ENCODE measurements at regions not wholly inside any gene's neighbourhood (a gene's known extent, or its start where the extent isn't known, plus 50 kb on each side); places are given as distances from the start of the nearest gene placed in this dataset.

DNA sequence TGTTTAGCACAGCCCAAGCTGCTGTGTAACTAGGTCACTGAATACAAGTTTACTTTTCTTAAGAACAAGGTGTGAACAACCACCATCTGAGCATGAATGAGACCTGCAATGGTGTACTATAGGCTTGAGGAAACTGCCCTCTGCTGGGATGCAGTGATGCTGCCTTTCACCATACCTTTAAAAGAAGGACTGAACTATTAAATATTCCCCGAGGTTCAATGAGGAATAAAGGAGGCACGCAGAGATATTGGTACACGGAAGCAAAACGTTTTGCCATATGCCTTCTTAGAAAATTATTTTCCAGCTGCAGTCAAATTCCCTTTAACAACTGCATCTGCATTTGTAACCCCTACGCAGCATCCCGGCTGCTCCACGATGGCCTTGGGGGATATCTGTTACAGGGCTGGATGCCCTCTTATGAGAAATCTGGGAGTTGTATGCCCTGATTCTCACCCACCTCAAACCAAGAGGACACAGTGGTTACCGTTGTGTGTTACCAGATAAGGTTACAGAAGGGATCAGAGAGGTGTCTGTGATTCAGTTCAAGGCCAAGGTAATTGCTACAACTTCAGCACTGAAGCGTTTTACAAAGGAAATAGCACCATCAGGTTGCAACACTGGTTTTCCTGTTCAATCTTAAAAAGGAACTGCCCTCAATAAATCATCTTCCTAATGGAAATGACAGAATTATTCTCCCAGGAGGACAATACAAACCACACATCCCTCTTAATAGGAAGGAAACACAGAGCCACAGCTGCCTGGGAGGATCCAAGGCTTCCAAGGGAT is 470.5 kb downstream of the LTN1 start:
- Mint-ChIP-seq H3K27ac (no peak overlapping the region), H3K36me3 (no peaks in the 10 kb centered on the region), H3K4me1 (no peaks in the 10 kb centered on the region), H3K27me3 (no peaks in the 10 kb centered on the region), H3K4me3 (no peak overlapping the region), H3K9me3 (no peaks in the 10 kb centered on the region)

DNA sequence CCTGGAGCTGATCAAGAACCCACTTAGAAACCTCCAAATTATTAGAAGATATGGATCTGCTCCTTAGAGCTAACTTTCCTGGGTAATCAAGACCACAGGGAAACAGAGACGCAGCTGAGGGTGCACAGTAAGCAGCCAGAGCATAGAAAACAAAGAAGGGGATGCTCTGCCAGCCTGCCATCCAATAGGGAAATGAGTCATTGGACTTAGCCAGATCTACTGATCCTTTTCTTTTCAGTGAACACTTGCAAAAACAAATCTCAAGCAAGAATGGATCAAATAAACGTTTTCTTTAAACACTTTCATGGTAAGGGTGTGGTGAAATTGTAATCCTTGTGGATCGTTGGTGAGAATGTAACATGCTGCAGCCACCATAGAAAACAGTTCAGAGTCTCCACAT is 474.0 kb downstream of the LTN1 start:
- Mint-ChIP-seq H3K4me3 (no peak overlapping the region), H3K36me3 (no peaks in the 10 kb centered on the region), H3K9me3 (no peaks in the 10 kb centered on the region)

DNA sequence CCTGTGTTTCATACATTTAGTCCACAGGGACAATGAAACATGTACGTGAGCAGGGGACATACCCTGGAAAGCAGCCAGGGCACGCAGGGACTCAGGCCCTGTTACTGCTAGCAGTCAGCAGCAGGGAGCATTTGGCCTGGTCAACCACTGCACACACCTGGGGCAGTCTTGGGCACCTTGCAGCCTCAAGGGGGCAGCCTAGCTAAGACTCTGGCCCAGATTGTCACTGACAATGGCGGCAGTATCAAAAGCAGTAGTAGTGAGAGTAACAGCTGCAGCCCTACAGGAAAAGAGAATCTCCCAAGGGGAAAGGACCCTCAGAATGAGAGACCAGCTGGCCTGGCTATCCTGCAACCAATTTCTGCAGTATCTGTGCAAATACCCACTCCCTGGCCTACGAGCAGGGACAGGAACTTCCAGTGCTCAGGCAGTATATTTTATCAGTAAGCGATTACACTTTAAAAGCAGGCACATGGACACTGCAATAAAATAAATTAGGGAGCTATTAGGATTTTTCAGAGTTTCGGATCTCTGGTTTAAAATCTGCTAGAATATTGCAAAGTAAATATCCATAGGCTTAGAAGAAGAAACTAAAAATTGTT is 475.6 kb downstream of the LTN1 start:
- Mint-ChIP-seq H3K27ac (no peak overlapping the region), H3K36me3 (no peaks in the 10 kb centered on the region), H3K9me3 (no peaks in the 10 kb centered on the region), H3K4me1 (no peaks in the 10 kb centered on the region), H3K4me3 (no peak overlapping the region), H3K27me3 (no peaks in the 10 kb centered on the region)

More for the DNA sequence above, 474.0 kb downstream of the LTN1 start:
- Mint-ChIP-seq H3K27me3 (no peaks in the 10 kb centered on the region), H3K27ac (no peak overlapping the region), H3K4me1 (no peaks in the 10 kb centered on the region)

DNA sequence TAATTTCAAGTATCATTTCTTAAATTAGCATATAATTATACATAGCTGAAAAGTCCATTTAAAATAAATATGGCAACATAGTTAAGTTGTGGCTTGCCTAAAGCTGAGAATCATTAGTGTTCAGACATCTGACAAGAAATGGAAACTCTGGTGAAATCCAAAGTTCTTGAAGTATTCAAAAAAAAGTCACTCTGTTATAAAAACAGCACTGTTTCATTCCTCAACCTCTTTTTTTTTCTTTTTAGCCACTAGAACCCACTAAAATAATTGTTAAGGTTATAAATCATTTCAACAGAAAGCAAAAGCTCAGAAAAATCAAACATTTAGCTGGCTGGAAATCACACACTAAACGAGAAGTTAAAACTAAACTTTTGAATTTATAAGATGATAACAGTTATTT is 476.7 kb downstream of the LTN1 start:
- Mint-ChIP-seq H3K4me3 (no peak overlapping the region), H3K4me1 (no peaks in the 10 kb centered on the region), H3K9me3 (no peaks in the 10 kb centered on the region), H3K36me3 (no peaks in the 10 kb centered on the region), H3K27me3 (no peaks in the 10 kb centered on the region), H3K27ac (no peak overlapping the region)

DNA sequence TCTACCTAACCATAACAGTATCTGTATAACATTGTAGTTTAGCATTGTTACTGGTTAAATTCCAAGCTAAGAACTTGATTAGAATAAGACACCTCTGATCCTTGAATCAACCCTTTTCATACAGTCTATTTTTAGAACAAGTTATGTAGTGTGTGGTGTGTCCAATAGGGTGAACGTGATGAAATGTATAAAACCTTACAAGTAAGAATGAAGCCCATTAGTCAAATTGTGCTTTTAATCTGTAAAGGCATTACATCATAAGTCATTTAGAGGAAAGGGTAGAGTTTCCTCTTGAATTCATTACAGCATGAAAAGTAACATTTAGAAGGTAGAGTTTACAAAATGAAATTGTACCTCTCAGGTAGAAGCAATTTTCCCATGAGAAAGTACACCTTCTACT is 479.2 kb downstream of the LTN1 start:
- Mint-ChIP-seq H3K4me1 (no peaks in the 10 kb centered on the region), H3K27ac (no peak overlapping the region), H3K36me3 (no peaks in the 10 kb centered on the region), H3K9me3 (no peaks in the 10 kb centered on the region), H3K27me3 (peaks cover 1% of the 10 kb centered on the region), H3K4me3 (no peak overlapping the region)

DNA sequence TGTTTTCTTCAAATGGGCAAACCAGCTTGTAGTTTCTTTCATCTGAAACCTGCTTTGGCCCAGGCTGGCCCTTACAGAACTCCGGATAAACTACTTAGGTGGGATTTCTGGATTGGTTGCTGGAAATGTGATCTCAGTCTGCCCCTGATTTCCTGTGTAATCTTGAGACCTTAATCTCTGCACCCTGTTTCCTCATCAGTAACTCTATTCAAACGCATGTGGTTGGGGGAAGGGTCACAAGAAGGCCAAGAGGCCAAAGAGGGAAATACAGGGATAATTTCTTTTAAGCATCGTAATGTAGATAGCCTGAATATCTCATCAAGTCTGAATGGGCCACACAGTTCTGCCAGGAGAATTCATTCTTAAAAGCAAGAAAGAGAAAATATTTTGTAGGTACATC is 483.6 kb downstream of the LTN1 start:
- Mint-ChIP-seq H3K9me3 (peaks cover 9% of the 10 kb centered on the region), H3K27me3 (peaks cover 1% of the 10 kb centered on the region), H3K4me3 (no peak overlapping the region), H3K27ac (no peak overlapping the region), H3K4me1 (no peaks in the 10 kb centered on the region), H3K36me3 (no peaks in the 10 kb centered on the region)

DNA sequence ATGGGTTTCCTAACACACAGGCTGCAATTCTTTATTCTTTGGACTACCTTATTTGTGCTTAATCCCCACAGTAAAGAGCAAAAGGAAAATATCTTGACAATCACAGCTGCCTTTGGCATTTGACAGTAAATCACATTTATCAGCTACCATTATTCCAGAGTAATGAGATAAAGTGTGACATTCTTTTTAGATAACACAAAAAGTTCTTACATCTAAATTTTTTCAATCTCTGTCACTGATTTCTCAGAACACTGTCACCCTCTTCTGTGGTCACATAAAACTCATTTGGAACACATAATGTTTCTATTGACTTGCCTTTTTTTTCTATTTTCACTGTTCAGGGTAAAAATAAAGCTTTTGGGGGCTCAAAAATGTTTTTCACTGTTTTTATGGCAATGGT is 484.6 kb downstream of the LTN1 start:
- H3K36me3 Mint-ChIP-seq, result no peaks in the 10 kb centered on the region
- H3K9me3 Mint-ChIP-seq, result peaks cover 9% of the 10 kb centered on the region
- peaks cover 1% of the 10 kb centered on the region for H3K27me3 Mint-ChIP-seq
- H3K4me3 Mint-ChIP-seq, result no peak overlapping the region
- no peaks in the 10 kb centered on the region for H3K4me1 Mint-ChIP-seq
- H3K27ac Mint-ChIP-seq, result no peak overlapping the region

DNA sequence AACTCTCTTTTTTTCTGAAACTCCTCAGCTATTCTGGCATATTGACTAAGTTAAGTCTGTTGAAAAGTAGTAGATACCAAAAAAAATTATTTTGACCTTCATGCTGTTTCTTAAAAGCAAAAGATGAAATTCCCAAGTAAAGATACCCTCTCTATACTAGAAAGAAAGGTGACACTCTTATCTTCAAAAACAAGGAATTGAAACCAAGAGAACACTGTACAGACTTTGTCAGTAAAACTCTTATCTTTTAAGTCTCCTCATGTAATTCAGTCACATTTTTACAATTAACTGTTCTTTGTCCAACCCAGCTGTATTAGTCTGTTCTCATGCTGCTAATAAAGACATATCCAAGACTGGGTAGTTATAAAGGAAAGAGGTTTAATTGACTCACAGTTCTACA is 496.2 kb downstream of the LTN1 start:
- Mint-ChIP-seq H3K27me3 (peaks cover 6% of the 10 kb centered on the region), H3K9me3 (peaks cover 5% of the 10 kb centered on the region), H3K4me3 (no peak overlapping the region), H3K27ac (no peak overlapping the region), H3K36me3 (peaks cover 3% of the 10 kb centered on the region), H3K4me1 (no peaks in the 10 kb centered on the region)

DNA sequence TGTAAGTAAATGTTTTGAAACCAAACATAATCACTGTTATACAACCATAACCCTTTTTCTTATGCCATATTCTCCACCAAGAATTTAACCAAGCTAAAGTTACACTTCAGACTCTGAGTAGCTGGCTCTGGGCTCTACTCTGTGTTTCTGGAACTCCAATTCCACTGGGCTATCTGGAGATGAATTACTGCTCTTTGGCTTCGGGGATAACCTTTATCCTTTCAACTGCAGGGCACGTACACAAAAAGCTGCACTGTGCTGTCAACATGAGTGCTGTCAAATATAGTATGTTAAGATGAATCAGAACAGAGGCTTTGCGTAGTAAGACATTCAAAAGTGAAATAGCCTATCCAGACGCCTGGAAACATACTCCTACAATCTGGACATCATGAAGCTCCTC is 500.6 kb downstream of the LTN1 start:
- Mint-ChIP-seq H3K4me1 (no peaks in the 10 kb centered on the region), H3K36me3 (no peaks in the 10 kb centered on the region), H3K4me3 (no peak overlapping the region), H3K27ac (no peak overlapping the region), H3K9me3 (no peaks in the 10 kb centered on the region), H3K27me3 (no peaks in the 10 kb centered on the region)

DNA sequence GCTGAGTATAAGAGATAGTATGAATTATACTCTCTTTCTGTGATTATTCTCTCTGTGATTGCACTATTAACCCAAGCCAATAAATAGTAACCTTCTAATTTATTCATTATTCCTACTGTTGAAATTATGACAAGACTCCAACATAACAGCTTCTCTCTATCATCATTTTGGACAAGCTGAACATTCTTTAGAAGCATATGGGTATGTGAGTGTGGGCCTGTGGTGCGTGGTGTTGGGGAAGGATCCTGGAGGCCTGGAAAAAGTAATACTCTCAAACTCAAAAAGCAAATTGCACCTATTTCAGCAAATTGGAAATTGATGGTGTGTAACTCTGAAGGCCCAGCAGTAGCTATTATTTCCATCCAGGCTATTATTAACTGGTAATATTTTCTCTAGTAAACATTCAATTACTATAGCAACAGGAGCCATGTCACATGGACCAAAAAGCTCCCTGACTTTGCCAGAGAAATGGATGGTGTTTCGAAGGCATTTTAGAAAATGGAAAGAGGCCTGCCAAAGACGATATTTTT is 502.8 kb downstream of the LTN1 start:
- H3K27me3 Mint-ChIP-seq, result no peaks in the 10 kb centered on the region

DNA sequence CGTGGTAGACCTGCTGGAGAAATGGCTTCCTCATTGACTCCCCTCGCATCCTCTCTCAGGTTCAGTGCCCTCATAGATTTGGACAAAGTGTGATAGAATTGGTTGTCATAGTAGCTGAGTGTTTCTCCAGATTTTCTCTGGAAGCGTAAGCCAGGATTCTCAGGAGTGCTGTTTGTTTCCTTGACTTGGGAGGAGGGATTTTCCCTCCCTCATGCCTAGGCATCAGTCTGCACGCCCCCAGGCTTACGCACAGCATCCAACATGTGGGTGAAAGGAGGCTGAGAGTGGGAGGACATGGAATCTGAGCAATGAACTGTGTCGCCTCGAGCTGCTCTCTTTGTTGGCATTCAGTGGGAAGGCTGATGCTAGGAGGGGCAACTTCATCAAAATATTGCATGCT is 503.5 kb downstream of the LTN1 start:
- Mint-ChIP-seq H3K4me3 (no peak overlapping the region), H3K36me3 (no peaks in the 10 kb centered on the region), H3K27me3 (no peaks in the 10 kb centered on the region), H3K4me1 (no peaks in the 10 kb centered on the region), H3K27ac (no peak overlapping the region), H3K9me3 (no peaks in the 10 kb centered on the region)

More for the DNA sequence above, 502.8 kb downstream of the LTN1 start:
- no peak overlapping the region for H3K27ac Mint-ChIP-seq
- no peaks in the 10 kb centered on the region for H3K9me3 Mint-ChIP-seq
- H3K36me3 Mint-ChIP-seq, result no peaks in the 10 kb centered on the region
- no peak overlapping the region for H3K4me3 Mint-ChIP-seq
- H3K4me1 Mint-ChIP-seq, result no peaks in the 10 kb centered on the region

DNA sequence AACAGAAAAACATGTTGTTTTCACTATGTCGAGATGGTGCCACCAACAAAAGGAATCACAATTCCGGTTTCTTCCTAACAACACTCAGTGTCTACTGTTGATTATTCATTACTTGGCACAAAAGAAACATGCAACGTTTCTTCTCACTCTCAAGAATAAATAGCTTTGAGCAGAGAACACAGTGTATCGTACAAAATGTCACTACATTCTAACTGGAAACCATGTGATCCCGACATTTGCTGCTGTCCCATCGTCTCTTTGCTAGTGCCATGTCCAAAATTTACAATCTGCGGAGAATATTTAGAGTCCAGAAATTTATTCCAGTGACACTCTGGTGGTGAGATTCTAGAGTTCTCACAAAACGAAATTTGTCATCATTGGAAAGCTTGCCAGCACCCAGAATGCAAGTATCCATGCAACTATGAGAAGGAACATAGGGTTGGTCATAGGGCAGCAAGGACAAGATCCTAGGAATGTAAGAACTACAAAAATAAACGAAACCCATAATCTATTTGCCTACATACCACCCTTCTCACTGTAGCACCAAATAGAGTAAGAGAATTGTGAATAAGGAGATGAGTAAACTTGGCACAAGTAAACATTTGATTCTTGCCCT is 505.1 kb downstream of the LTN1 start:
- H3K36me3 Mint-ChIP-seq, result no peaks in the 10 kb centered on the region
- H3K27ac Mint-ChIP-seq, result no peak overlapping the region
- no peak overlapping the region for H3K4me3 Mint-ChIP-seq
- no peaks in the 10 kb centered on the region for H3K4me1 Mint-ChIP-seq
- H3K9me3 Mint-ChIP-seq, result no peaks in the 10 kb centered on the region
- no peaks in the 10 kb centered on the region for H3K27me3 Mint-ChIP-seq

DNA sequence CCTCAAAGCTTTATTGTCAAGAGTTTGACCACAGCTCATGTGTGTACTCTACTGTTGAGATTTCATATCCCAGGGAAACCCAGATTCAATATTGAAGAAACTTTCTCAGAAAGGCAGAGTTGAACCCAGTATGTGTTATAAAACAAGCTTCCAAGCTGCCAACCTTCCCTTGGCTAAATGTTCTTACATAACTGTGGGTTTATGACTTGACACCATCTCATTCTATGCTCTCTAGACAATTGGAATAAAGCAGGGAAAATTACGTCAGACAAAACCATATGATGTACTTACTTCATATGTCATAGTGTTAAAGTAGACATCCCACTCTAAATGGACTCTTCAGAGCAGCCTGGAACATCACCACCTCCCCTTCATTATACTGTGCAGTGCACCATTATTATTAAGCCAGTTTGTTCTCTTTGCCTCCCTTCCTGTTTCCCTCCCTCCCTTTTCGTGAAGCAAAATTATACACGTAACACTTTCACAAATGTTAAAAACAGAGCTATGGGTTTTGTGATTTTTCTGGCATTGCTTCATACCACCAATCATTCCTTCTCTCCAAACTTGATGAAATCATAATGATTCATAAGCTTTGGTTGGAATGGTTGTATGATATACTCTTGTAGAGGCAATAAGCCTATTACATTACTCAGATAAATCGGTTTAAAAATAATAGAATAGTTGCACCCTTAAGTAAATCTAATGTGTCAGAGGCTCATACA is 507.2 kb downstream of the LTN1 start:
- Mint-ChIP-seq H3K36me3 (no peaks in the 10 kb centered on the region), H3K4me1 (no peaks in the 10 kb centered on the region)

DNA sequence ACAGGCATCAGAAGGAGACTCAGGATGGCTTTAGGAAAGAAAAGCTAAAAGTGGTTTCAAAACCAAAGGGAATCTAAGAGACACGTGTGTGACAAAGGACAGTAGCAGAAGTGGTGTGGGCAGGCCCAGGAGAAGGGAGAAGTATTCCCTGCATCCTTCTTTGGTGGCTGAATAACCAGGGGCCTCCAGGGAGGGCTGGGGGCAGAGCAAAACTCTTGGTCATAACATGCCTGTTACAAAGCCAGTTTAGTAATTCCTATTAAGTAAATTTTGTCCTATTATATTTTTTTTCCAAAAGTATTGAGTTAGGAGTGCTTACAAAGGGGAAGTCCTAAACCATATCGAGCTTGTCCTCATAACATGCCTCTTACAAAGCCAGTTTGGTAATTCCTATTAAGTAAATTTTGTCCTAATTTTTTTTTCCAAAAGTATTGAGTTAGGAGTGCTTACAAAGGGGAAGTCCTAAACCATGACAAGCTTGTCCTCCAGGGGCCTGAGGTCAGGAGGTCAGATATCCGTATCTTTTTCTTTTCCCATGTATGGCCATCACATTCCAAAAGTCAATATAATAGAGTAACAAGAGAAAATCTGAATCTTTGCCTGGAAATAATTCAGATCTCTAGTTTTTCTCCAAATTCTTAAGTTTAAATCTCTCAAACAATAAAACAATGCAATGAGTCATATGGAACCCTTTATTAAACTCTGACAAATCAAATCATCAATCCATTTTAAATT is 509.2 kb downstream of the LTN1 start:
- H3K36me3 Mint-ChIP-seq, result no peaks in the 10 kb centered on the region
- H3K27me3 Mint-ChIP-seq, result no peaks in the 10 kb centered on the region
- H3K4me1 Mint-ChIP-seq, result no peaks in the 10 kb centered on the region
- no peak overlapping the region for H3K4me3 Mint-ChIP-seq
- no peak overlapping the region for H3K27ac Mint-ChIP-seq
- H3K9me3 Mint-ChIP-seq, result no peaks in the 10 kb centered on the region

More for the DNA sequence above, 507.2 kb downstream of the LTN1 start:
- Mint-ChIP-seq H3K9me3 (no peaks in the 10 kb centered on the region), H3K27me3 (no peaks in the 10 kb centered on the region), H3K27ac (no peak overlapping the region), H3K4me3 (no peak overlapping the region)

DNA sequence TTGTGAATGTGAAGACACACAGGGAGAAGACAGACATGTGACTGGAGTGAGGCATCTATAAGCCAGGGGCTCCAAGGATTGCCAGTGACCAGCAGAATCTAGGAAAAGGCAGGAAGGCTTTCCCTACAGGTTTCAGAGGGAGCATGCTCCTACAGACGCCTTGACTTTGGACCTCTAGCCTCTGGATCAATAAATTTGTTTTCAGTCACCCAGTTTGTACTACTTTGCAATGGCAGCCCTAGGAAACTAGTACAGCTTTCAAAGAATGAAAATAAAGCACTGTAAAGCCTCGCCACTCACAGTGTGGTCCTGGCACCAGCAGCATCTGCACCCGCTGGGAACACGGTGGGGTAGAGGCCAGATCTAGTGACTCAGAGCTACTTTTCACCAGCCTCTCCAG is 510.0 kb downstream of the LTN1 start:
- H3K27ac Mint-ChIP-seq, result no peak overlapping the region
- H3K4me1 Mint-ChIP-seq, result no peaks in the 10 kb centered on the region
- H3K9me3 Mint-ChIP-seq, result no peaks in the 10 kb centered on the region
- H3K27me3 Mint-ChIP-seq, result no peaks in the 10 kb centered on the region
- no peaks in the 10 kb centered on the region for H3K36me3 Mint-ChIP-seq
- H3K4me3 Mint-ChIP-seq, result no peak overlapping the region

Measured in activated naive CD4-positive, alpha-beta T cell treated with anti-CD3 and anti-CD28 coated beads, Interleukin-2, amount 50 U/mL, for 24 hours (primary cell).